GM12892 (cell line): ENCODE measurements at regions not wholly inside any gene's neighbourhood (a gene's known extent, or its start where the extent isn't known, plus 50 kb on each side); places are given as distances from the start of the nearest gene placed in this dataset.

Experiments
- POLR2A ChIP-seq: IDR thresholded peaks from 2 replicates; pipeline ENCODE4 v1.6.1; 2011; ENCODE audit warnings: low read depth, low read length, control low read depth
- TAF1 ChIP-seq: IDR thresholded peaks from 2 replicates; pipeline ENCODE4 v1.6.1; 2011; ENCODE audit warnings: low read depth, mild to moderate bottlenecking, control low read depth, low read length, borderline replicate concordance

DNA sequence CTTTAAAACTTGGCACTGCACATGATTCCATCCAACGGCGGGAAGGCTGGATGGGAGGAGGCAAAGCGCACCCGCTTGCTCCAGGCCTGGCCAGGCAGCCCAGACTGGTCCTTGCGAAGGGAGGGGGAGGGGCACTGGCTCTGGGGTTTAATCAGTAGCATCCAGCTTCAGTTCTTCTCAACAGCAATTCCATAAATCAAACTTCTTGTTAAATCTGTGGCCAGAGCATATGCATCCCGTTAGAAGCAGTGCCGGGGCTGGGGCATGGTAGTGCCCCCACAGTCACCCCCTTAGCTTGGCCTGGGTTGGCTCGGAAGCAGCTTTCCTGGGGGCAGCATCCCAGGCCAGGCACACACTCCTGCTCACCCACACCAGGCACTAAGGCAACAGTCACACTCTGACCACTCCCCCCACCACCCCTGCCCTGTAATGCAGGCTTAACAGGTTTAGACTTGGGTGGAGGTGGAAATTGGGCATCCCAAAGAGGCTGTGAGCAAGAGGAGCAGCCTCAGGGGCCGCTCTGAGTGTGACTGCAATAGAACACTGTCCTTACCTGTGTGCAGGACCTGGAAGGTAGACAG, 94.1 kb upstream of the CASZ1 start:
- TF ChIP-seq TAF1 (no peak), POLR2A (no peak)
